Ovary (tissue), 7 donors: ENCODE measurements at regions not wholly inside any gene's neighbourhood (a gene's known extent, or its start where the extent isn't known, plus 50 kb on each side); places are given as distances from the start of the nearest gene placed in this dataset.
"Not testable (repeated sequence)": the region's sequence is repeated elsewhere in the genome, so short reads cannot be mapped to it uniquely, and the experiment has no call there.

Source experiments
- DNase-seq, 5 donors: peaks; one replicate each; pipeline ENCODE4 v3.0.0-alpha.2; 2019 to 2020
- H3K27ac ChIP-seq, 2 donors: fragments of 200-600 bp; one replicate each; pipeline versions ENCODE4 v1.5.1 to v1.8.0; 2019 to 2022
- H3K27me3 ChIP-seq: fragments of 200-600 bp; one replicate; pipeline ENCODE4 v1.8.0; 2022
- H3K36me3 ChIP-seq: fragments of 200-600 bp; sonication (generic); one replicate; pipeline ENCODE4 v1.5.1; 2019
- H3K4me1 ChIP-seq: one replicate; pipeline ENCODE4 v1.8.1; 2013; ENCODE audit warnings: mild to moderate bottlenecking, moderate library complexity; ENCODE audit not compliant: insufficient read depth
- H3K4me3 ChIP-seq: fragments of 200-600 bp; sonication (generic); one replicate; pipeline ENCODE4 v1.5.1; 2017
- H3K9me3 ChIP-seq, 2 donors: fragments of 200-600 bp in 1 of 2; sonication (generic) in 1 of 2; one replicate each; pipeline versions ENCODE4 v1.5.1 to v1.8.1; 2013 to 2019; ENCODE audit warnings: mild to moderate bottlenecking in 1 of 2, moderate library complexity in 1 of 2
- CTCF ChIP-seq, 3 donors: fragments of 450-650 bp in 2 of 3; fragments of 200-600 bp in 1 of 3; IDR thresholded peaks; one replicate each; pipeline versions ENCODE4 v1.5.1 to v1.8.0; 2016 to 2022; ENCODE audit warnings: antibody characterized with exemption in 3 of 3, mild to moderate bottlenecking in 1 of 3
- EP300 ChIP-seq: sonication (generic); formaldehyde crosslinking; IDR thresholded peaks from one replicate; pipeline ENCODE4 v1.6.1; 2017; ENCODE audit warnings: antibody characterized with exemption
- POLR2A ChIP-seq: fragments of 450-650 bp; IDR thresholded peaks from one replicate; pipeline ENCODE4 v1.6.1; 2017; ENCODE audit warnings: antibody characterized with exemption, mild to moderate bottlenecking, moderate library complexity
- WGBS, 3 donors: extraction: QIAGEN DNeasy Blood & Tissue Kit in 1 of 3; methylation state at CpG; one replicate each; pipeline versions ENCODE4 v1.1.5 to v1.1.7; 2013 to 2017; 5-methylcytosine and 5-hydroxymethylcytosine counted together
- intact Hi-C, 4 donors: fragments of 100-400 bp; cut with DNase I; formaldehyde crosslinking; loops; one replicate each; pipeline versions ENCODE4 v1.11.0 to v1.15.1; 2022 to 2023
- donor health status: DM: no; HTN: no; CAD: no; lungs with moderate emphysema.
- donor health status: DM: no; HTN: no; CAD: no.
- donor health status: Bipolar disorder and iron deficiency.
- donor health status: DM: no; HTN: no; CAD: no.
- donor health status: DM: yes; HTN: yes; CAD: no.

- Histone ChIP-seq H3K9me3 (no peaks in the 10 kb centered on the region), H3K4me3 (no peak overlapping the region), H3K4me1 (no peaks in the 10 kb centered on the region), H3K27me3 (no peaks in the 10 kb centered on the region), H3K36me3 (no peaks in the 10 kb centered on the region), H3K27ac (no peak overlapping the region)
- no peak for DNase-seq
- WGBS, 3 donors, result 60 to 68% (median 61%) methylated on average over 2 of the region's 2 CpGs
- no peak for TF ChIP-seq EP300
- no peak for TF ChIP-seq CTCF (IDR thresholded peaks at IDR 0.05)
- TF ChIP-seq POLR2A, result no peak
- intact Hi-C loops, result no loop called here
Observed at GRCh38 chr14:28163897-28164296, 602.7 kb upstream of the FOXG1 start.

- H3K36me3 ChIP-seq, H3K4me3 ChIP-seq, H3K27me3 ChIP-seq, H3K9me3 ChIP-seq, intact Hi-C loops, DNase-seq, H3K4me1 ChIP-seq, H3K27ac ChIP-seq: not testable (repeated sequence)
- WGBS, 3 donors, result 84 to 94% (median 91%) methylated on average over 29 of the region's 29 CpGs
Observed at GRCh38 chr14:28187902-28188830, 578.4 kb upstream of the FOXG1 start.

- intact Hi-C loops, result no loop called here
- WGBS, 3 donors, result 89 to 94% (median 92%) methylated on average over 4 of the region's 4 CpGs
Observed at GRCh38 chr14:28196878-28197277, 569.7 kb upstream of the FOXG1 start.

GRCh38 chr14:28220391-28220790 is 546.2 kb upstream of the FOXG1 start:
- H3K27me3 ChIP-seq, result no peaks in the 10 kb centered on the region
- no peak for TF ChIP-seq CTCF (IDR thresholded peaks at IDR 0.05)
- TF ChIP-seq POLR2A, result no peak
- no peak for TF ChIP-seq EP300
- no peak for DNase-seq
- no peaks in the 10 kb centered on the region for H3K36me3 ChIP-seq
- intact Hi-C loops, result no loop called here
- WGBS, 3 donors, result 75 to 82% (median 78%) methylated on average over 2 of the region's 2 CpGs
- H3K9me3 ChIP-seq, result no peaks in the 10 kb centered on the region
- no peak overlapping the region for H3K27ac ChIP-seq
- H3K4me1 ChIP-seq, result no peaks in the 10 kb centered on the region
- no peak overlapping the region for H3K4me3 ChIP-seq

More at GRCh38 chr14:28196878-28197277, 569.7 kb upstream of the FOXG1 start:
- Histone ChIP-seq H3K9me3 (no peaks in the 10 kb centered on the region), H3K4me1 (no peaks in the 10 kb centered on the region), H3K4me3 (no peak overlapping the region), H3K27me3 (no peaks in the 10 kb centered on the region), H3K36me3 (no peaks in the 10 kb centered on the region), H3K27ac (no peak overlapping the region)
- no peak for TF ChIP-seq POLR2A
- no peak for TF ChIP-seq EP300
- no peak for TF ChIP-seq CTCF (IDR thresholded peaks at IDR 0.05)
- no peak for DNase-seq

- 59 to 73% (median 69%) methylated on average over 2 of the region's 2 CpGs for WGBS, 3 donors
- no peaks in the 10 kb centered on the region for H3K4me1 ChIP-seq
- H3K9me3 ChIP-seq, result no peaks in the 10 kb centered on the region
- TF ChIP-seq POLR2A, result no peak
- no peak for TF ChIP-seq CTCF (IDR thresholded peaks at IDR 0.05)
- TF ChIP-seq EP300, result no peak
- intact Hi-C loops, result no loop called here
- DNase-seq, result no peak
- no peaks in the 10 kb centered on the region for H3K27me3 ChIP-seq
- H3K4me3 ChIP-seq, result no peak overlapping the region
- no peaks in the 10 kb centered on the region for H3K36me3 ChIP-seq
- no peak overlapping the region for H3K27ac ChIP-seq
Observed at GRCh38 chr14:28240909-28241308, 525.7 kb upstream of the FOXG1 start.
